Pulmonary artery endothelial cell (primary cell): ENCODE measurements at regions not wholly inside any gene's neighbourhood (a gene's known extent, or its start where the extent isn't known, plus 50 kb on each side); places are given as distances from the start of the nearest gene placed in this dataset.
"Not testable (repeated sequence)": the region's sequence is repeated elsewhere in the genome, so short reads cannot be mapped to it uniquely, and the experiment has no call there.

Experiments used
- DNase-seq: peaks from one replicate; pipeline ENCODE4 v3.0.0-alpha.2; 2011; ENCODE audit warnings: low read depth, low spot score

- no peak for DNase-seq
These were observed 102.3 kb upstream of the SYT13 start for GRCh38 chr11:45388472-45388871.

GRCh38 chr11:45387885-45388284 lies 101.7 kb upstream of the SYT13 start:
- DNase-seq = not testable (repeated sequence)

GRCh38 chr11:45386972-45387371 lies 100.8 kb upstream of the SYT13 start:
- DNase-seq = no peak

- DNase-seq = no peak
These were observed 99.7 kb upstream of the SYT13 start for GRCh38 chr11:45385844-45386243.

- DNase-seq = no peak
These were observed 99.3 kb upstream of the SYT13 start for GRCh38 chr11:45385423-45385822.

- DNase-seq = no peak
These were observed 98.6 kb upstream of the SYT13 start for GRCh38 chr11:45384711-45385241.

GRCh38 chr11:45384016-45384415 lies 97.9 kb upstream of the SYT13 start:
- no peak for DNase-seq

- DNase-seq = no peak
These were observed 97.1 kb upstream of the SYT13 start for GRCh38 chr11:45383224-45383623.

- no peak for DNase-seq
These were observed 96.2 kb upstream of the SYT13 start for GRCh38 chr11:45382133-45382878.

GRCh38 chr11:45379162-45379863 lies 93.2 kb upstream of the SYT13 start:
- DNase-seq = no peak

- DNase-seq = no peak
These were observed 92.4 kb upstream of the SYT13 start for GRCh38 chr11:45378516-45378915.

GRCh38 chr11:45374653-45375059 lies 88.5 kb upstream of the SYT13 start:
- DNase-seq = no peak

GRCh38 chr11:45374130-45374529 lies 88.0 kb upstream of the SYT13 start:
- DNase-seq = no peak

- DNase-seq = no peak
These were observed 87.4 kb upstream of the SYT13 start for GRCh38 chr11:45373506-45374035.

- not testable (repeated sequence) for DNase-seq
These were observed 86.3 kb upstream of the SYT13 start for GRCh38 chr11:45372414-45372813.

GRCh38 chr11:45371251-45372115 lies 85.3 kb upstream of the SYT13 start:
- DNase-seq = peak; percentile 26

GRCh38 chr11:45369313-45369712 lies 83.2 kb upstream of the SYT13 start:
- no peak for DNase-seq

- no peak for DNase-seq
These were observed 82.6 kb upstream of the SYT13 start for GRCh38 chr11:45368697-45369096.

GRCh38 chr11:45366619-45367190 lies 80.6 kb upstream of the SYT13 start:
- no peak for DNase-seq

- DNase-seq = no peak
These were observed 79.9 kb upstream of the SYT13 start for GRCh38 chr11:45365961-45366618.

GRCh38 chr11:45362636-45363035 lies 76.5 kb upstream of the SYT13 start:
- no peak for DNase-seq
